Amniotic epithelial cell (primary cell): ENCODE measurements at regions not wholly inside any gene's neighbourhood (a gene's known extent, or its start where the extent isn't known, plus 50 kb on each side); places are given as distances from the start of the nearest gene placed in this dataset.
A peak's percentile ranks its signal among the peaks of the same experiment; 100 is the strongest.

Source experiments
- DNase-seq: peaks from one replicate; pipeline ENCODE4 v3.0.0-alpha.2; 2010; ENCODE audit warnings: low read depth

DNA sequence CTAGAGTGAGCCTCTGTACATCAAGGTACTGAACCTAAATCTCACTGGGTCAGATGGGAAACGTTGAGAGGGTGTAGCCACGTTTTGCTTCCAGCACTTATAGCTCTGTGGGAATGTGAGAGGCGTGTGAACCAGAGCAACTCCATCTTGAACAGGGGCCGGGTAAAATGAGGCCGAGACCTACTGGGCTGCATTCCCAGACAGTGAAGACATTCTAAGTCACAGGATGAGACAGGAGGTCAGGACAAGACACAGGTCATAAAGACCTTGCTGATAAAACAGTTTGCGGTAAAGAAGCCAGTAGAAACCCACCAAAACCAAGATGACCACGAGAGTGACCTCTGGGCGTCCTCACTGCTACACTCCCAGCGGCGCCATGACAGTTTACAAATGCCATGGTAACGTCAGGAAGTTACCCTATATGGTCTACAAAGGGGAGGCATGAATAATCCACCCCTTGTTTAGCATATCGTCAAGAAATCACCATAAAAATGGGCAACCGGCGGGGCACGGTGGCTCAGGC, 63.4 kb upstream of the NCOR2 start:
- DNase-seq, result no peak

DNA sequence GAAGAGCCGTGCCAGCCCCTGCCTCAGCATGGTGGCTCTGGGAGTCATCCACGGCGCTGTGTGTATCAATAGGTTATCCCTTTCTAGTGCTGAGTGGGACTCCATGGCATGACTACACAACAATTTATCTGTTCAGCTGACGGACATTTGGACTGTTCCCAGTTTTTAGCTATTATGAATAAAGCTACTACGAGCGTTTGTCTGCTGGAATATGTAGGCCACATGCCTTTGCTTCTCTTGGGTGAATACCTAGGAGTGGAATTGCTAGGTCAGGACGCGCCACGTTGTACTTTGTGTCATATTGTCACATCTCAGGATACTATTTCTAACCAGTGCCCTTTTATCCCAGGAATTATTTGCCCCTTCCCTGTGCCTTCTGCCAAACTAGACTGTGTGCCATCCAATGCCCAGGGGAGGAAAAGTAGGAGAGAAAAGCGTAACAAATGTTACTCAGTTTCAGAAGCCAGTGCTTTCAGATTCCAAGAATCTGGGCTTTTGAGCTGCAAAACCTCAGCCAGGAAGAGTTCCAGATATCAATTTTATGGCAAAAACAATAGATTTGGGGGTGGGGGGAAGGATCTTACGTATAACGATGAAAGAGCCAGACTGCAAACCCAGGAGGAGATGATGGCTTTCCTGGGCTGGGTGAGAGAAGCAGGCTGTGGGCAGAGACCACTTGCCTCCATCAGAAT, 62.5 kb upstream of the NCOR2 start:
- DNase-seq, result no peak

DNA sequence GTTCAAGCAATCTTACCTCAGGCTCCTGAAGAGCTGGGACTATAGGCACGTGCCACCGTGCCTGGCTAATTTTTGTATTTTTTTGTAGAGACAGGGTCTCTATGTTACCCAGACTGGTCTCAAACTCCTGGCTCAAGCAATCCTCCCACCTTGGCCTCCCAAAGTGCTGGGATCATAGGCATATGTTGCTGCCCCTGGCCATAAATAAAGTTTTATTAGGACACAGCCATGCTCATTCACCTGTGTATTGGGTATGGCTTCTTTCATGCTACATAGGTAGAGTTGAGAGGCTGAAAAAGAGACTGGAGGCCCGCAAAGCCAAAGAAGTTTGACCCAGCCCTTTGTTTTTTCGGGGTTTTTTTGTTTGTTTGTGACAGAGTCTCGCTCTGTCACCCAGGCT, 61.7 kb upstream of the NCOR2 start:
- DNase-seq, result no peak

DNA sequence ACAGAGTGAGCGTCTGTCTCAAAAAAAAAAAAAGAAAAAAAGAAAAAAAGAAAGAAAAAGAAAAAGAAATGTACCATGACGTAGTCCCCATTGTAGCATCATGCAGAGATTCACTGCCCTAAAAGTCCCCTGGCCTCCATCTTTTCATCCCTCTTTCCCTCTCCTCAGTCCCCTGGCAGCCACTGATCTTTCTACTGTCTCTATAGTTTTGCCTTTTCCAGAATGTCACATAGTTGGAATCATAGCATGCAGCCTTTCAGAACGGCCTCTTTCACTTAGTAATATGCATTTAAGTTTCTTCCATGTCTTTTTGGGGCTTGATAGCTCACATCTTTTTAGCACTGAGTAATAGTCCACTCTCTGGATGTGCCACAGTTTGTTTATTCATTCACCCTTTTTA, 60.5 kb upstream of the NCOR2 start:
- no peak for DNase-seq

DNA sequence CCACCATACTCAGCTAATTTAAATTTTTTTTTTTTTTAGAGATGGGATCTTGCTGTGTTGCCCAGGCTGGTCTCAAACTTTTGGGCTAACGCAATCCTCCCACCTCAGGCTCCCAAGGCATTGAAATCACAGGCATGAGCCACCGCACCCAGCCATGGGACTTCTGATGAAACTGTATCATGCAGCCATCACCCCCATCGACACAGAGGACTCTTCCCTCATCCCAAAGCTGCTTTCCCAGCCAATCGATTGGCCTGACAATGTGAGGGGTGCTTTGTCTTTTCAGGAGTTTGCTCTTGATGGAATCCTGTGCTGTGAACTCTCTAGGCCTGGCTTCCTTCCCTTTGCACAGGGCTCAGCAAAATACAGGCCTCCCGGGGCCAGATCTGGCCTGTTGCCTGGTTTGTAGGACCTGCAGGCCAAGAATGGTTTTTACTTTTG, 59.6 kb upstream of the NCOR2 start:
- no peak for DNase-seq

DNA sequence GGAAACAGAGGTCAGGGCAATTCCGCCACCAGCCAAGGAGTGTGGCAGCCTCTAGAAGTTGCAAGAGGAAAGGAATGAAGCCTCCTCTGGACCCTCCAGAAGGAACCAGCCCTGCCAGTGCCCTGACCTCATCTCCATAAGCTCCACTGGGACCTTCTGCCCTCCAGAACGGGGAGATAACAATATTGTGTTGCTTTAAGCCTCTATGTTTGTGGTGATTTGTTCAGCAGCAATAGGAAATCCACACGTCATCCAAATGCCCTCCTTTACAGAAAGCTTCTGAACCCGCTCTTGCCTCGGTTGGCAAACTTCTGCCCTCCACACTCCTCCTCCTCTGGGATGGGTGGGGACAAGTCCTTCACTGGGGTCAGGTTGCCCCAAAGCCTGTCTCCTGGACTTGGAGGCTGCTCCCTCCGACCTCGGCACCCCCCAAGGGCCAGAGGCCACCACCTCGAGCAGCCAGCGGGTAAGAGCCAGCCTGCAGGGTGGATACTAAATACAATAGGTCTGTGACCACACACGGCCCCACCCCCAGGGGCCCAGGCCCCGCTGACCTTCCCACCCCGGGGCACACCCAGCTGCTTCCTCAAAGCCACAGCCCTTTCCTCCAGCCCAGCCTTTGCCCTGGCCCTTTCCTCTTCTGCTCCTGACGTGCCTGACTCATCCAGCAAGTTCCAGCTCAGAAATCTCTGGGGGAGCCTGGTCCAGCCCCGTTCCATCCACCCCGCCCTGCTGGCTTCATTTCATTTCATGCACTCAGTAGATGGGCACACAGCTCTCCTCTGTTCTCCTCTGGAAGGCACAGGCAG, 58.7 kb upstream of the NCOR2 start:
- DNase-seq, result peak; percentile 75

DNA sequence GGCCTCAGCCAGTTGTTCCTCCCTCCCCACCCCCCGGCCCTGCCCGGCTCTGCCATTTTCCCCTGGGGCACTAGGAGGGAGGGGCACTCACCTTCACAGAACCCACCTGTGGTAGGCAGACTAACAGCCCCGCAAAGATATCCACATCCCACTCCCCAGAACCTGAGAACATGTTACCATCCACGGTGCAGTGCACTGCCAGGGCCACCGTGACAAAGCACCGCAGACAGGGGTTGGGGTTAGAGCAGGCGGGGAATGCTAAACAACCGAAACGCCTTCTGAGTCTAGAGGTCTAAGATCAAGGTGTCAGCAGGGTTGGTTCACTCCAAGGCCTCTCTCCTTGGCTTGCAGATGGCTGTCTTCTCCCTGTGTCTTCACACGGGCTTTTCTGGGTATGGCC, 57.4 kb upstream of the NCOR2 start:
- DNase-seq, result no peak

DNA sequence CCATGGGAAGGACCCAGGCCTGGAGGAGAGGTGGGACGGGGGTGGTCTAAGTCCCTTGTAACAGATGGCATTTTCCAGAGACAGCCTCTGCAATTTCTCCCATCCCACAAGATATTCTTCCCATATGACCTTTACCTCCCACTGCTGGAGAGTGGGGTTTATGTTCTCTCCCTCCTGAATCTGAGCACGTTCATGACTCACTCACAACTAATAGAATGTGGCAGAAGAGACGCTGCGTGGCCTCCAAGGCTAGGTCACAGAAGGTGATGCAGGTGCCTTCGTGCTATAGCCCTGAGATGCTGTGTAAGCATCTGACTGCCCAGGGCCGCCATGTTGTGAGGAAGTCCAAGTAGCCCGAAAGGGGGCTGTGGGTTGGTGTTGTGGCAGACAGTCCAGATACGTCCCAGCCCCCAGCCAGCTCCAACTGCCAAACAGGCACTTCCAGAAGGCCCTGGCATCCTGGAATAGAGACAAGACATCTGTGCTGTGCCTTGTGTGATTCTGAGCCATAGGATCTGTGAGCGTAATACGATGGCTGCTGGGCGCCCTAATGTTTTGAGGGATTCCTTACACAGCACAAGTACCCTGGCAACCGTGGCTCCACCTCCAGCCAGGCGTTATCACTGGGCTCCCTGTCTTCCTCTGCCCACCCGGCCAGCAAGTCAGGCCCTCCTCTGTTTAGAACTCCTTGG, 56.1 kb upstream of the NCOR2 start:
- no peak for DNase-seq

DNA sequence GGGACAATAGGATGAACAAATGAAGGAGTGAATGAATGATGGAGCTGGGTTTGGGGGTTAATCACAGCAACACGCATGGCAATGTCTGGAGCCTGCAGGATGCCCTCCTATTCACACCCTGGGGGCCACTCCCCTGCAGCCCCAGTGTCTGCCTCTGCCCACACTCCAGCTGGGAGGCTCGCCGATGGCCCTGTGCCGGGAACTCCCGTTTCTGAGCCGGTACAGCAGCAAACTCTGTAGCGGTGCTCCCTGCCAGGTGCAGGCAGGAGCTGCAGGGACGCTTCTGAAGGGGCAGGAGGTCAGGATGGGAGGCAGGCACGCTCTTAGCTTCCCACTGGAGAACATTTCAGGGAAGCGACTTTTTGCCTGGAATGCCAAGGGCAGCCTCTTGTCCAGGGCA, 55.4 kb upstream of the NCOR2 start:
- no peak for DNase-seq

DNA sequence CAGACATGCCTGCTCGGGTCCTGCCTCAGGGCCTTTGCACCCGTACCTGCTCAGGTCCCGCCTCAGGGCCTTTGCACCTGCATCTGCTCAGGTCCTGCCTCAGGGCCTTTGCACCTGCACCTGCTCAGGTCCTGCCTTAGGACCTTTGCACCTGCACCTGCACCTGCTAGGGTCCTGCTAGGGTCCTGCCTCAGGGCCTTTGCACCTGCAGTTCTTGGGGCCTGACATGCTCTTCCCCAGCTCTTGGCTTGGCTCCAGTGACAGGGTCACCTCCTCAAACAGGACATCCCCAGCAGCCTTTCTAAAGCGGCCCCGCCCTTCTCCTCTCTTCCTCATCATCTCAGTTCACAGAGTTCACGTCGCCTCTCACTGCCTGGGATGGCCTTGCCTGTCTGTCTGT, 54.9 kb upstream of the NCOR2 start:
- no peak for DNase-seq

DNA sequence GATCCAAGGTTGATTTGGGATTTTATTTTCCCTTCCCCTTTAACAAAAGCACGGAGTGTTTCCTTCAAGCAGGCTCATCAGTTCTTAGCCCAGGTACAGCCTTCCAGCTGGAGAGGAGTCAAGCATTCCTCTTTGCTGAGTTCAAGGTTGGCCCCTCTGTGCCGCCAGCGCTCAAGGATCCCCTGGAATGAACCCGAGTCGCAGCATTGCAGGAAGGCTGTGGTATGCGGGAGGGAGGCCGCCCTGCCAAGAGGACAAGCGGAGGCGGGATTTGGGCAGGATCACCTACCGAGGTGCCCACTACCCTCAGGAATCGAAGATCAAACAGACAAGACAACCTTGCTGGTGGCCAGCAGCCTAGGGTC, 53.9 kb upstream of the NCOR2 start:
- DNase-seq, result peak; percentile 69

DNA sequence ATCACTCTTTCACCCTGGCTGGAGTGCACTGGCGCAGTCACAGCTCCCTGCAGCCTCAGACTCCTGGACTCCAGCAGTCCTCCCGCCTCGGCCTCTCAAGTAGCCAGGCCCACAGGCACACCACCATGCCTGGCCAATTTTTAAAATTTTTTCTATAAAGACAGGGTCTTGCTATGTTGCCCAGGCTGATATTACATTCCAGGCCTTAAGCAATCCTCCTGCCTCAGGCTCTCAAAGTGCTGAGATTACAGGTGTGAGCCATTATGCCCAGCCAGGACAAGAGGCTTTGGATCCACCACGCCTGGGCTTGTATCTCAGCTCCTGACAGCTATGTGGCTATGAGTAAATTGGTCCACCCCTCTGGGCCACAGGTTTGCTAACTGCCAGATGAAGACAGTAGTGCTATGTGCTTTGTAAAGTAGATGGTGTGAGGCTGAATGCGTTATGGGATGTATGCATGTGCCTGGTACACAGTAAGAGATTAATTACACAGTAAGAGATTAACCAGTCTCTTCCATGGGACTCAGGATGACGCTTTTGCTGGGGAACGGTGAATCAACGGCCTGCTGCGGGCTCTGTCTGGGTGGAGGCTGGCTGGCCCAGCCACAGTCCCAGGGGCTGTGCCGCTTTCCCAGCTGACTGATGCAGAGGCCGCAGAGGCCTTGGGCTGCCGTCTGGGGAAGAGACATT, 53.3 kb upstream of the NCOR2 start:
- DNase-seq, result peak; percentile 90

DNA sequence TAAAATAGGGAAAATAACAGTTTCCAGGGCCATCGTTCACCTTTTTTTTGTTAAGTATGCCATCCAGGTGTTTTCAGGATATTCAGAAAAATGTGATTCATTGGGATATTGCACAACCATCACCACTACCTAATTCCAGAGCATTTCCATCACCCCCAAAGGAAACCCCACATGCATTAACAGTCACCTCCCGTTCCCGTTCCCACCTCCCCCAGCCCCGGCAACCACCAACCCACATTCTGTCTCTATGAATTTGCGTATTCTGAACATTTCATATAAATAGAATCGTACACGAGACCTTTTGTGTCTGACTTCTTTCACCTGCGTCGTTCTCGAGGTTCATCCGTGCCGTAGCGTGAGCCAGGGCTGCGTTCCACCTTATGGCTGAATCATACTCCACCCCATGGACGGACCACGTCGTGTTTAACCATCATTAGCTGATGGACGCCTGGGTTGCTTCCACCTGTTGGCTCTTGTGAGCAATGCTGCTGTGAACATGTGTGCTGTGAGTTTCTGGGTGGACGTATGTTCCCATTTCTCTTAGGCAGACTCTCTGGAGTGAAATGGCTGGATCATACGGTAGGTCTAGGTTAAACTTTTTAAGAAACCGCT, 51.0 kb upstream of the NCOR2 start:
- DNase-seq, result no peak

DNA sequence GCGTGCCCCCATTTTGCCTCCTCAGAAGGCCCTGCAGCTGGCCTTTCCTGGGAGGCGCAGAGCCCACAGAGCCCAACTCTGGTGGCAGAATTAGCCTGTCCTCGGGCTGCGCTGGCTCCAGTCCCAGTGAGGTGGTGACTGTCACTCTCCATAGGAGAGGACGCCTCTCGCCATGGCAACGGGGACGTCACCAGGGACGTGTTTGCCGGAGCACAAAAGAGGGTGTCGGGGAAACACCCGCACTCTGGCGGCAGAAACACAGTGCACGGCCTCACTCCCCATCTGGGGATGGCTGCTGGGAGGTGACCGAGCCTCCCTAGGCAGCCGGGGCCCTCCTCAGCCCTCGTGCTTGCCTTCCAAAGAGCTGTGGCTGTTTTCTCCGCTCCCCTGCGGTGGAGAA, 50.2 kb upstream of the NCOR2 start:
- no peak for DNase-seq
